ENCODE measurements at regions not wholly inside any gene's neighbourhood (a gene's known extent, or its start where the extent isn't known, plus 50 kb on each side); places are given as distances from the start of the nearest gene placed in this dataset.

- no peak for TF ChIP-seq CTCF (IDR thresholded peaks at IDR 0.05)
- TF ChIP-seq POLR2A (IDR thresholded peaks at IDR 0.05), result no peak
- no peak for TF ChIP-seq EP300 (IDR thresholded peaks at IDR 0.05)
- no peak for TF ChIP-seq POLR2AphosphoS5 (IDR thresholded peaks at IDR 0.05)
Measured at GRCh38 chr10:84755311-84755710, 426.9 kb downstream of the CCSER2 start.

Measured in gastroesophageal sphincter (tissue), 3 donors.